MM.1S (cell line): ENCODE measurements at regions not wholly inside any gene's neighbourhood (a gene's known extent, or its start where the extent isn't known, plus 50 kb on each side); places are given as distances from the start of the nearest gene placed in this dataset.

Experiments used
- CTCF ChIP-seq: fragments of 300-600 bp; sonication (generic); IDR thresholded peaks from 2 replicates; pipeline ENCODE4 v1.5.1; 2016; ENCODE audit warnings: antibody characterized with exemption, low read length, mixed read lengths
- EZH2 ChIP-seq: fragments of 300-600 bp; sonication (generic); optimal IDR thresholded peaks from 2 replicates; pipeline ENCODE3; 2017; ENCODE audit warnings: low read depth, mild to moderate bottlenecking, antibody characterized with exemption, low read length, mixed read lengths

DNA sequence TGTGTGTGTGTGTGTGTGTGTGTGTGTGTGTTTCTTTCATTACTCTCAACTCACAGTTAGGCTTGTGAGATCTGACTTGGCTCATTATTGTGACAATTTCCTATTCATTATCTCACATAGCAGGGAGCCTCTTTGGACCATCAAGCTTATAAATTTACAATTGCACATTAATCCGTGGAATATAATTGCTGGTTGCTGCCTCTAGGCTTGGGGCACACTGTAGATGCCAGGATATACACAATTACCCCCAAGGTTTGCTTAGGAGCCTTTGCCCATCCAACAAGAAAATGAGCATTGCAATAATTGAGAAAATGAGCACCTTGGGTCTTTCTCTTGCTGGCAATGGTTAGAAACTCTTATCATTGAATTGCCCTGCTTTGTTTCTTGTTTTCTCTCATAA, 161.6 kb upstream of the DMRTA1 start:
- no peak for TF ChIP-seq CTCF
- TF ChIP-seq EZH2 = no peak
